ENCODE measurements at regions not wholly inside any gene's neighbourhood (a gene's known extent, or its start where the extent isn't known, plus 50 kb on each side); places are given as distances from the start of the nearest gene placed in this dataset.

DNA sequence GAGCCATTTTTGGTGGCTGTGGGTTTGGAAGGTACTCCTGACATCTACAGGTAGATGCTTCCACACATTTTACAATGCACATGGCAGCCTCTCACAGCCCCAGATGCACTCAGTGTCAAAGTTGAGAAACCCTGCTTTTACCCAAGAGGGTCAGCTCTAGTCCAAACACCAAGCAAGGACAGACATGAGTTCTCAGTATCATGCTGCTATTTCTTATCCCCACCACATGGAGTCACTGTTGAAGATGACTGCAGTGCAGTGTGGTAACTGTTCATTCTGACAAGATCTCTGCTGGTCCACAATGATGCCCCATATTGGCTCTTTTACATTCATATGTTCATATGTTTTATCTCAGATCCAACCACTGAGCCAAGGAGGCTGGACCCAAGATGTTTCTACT, 50.5 kb upstream of the SALL1 start:
- Mint-ChIP-seq H3K4me3 (ENCODE audit: unreplicated experiment) (no peak overlapping the region), H3K9me3 (ENCODE audit: unreplicated experiment) (no peaks in the 10 kb centered on the region), H3K36me3 (ENCODE audit: insufficient read depth, unreplicated experiment) (no peaks in the 10 kb centered on the region), H3K27ac (ENCODE audit: low read depth, unreplicated experiment) (no peak overlapping the region), H3K27me3 (ENCODE audit: insufficient read depth, unreplicated experiment) (no peaks in the 10 kb centered on the region), H3K4me1 (ENCODE audit: insufficient read depth, unreplicated experiment) (no peaks in the 10 kb centered on the region)
- TF ChIP-seq, protein P1, sequence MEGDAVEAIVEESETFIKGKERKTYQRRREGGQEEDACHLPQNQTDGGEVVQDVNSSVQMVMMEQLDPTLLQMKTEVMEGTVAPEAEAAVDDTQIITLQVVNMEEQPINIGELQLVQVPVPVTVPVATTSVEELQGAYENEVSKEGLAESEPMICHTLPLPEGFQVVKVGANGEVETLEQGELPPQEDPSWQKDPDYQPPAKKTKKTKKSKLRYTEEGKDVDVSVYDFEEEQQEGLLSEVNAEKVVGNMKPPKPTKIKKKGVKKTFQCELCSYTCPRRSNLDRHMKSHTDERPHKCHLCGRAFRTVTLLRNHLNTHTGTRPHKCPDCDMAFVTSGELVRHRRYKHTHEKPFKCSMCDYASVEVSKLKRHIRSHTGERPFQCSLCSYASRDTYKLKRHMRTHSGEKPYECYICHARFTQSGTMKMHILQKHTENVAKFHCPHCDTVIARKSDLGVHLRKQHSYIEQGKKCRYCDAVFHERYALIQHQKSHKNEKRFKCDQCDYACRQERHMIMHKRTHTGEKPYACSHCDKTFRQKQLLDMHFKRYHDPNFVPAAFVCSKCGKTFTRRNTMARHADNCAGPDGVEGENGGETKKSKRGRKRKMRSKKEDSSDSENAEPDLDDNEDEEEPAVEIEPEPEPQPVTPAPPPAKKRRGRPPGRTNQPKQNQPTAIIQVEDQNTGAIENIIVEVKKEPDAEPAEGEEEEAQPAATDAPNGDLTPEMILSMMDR (IDR thresholded peaks at IDR 0.05; ENCODE audit: unreplicated experiment) = no peak
- intact Hi-C loops (cut with micrococcal nuclease) = no loop called here
- ChIA-PET CTCF (no interaction called here), POLR2A (no interaction called here)
- no TSS peak for BruUV-seq (replicated peaks)
- DNase-seq (ENCODE audit: unreplicated experiment) = no peak
